ENCODE measurements at regions not wholly inside any gene's neighbourhood (a gene's known extent, or its start where the extent isn't known, plus 50 kb on each side); places are given as distances from the start of the nearest gene placed in this dataset.

DNA sequence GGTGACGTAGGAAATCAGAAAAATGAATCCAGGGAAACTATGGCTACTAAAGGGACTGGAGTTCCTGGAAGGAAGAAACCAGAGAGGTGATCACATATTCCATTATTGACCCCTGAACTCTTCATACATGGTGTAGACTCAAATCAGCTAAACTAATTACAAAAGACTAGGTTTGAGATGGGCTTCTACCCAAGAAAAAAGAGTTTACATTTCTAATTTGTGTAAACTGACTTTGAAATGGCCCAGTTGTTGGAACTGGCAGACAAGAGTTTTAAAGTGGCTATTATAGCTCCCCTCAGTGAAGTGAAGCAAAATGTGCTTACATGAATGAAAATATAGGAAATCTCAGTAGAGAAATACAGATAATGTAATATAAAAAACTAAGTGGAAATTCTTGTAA is 1619.4 kb upstream of the SEL1L start:
- in situ Hi-C loops (cut with MboI; ENCODE audit: low pct_unique_long_range_greater_than_20kb, low sequenced_read_pairs, unreplicated experiment): no loop called here
- TF ChIP-seq, protein P1, sequence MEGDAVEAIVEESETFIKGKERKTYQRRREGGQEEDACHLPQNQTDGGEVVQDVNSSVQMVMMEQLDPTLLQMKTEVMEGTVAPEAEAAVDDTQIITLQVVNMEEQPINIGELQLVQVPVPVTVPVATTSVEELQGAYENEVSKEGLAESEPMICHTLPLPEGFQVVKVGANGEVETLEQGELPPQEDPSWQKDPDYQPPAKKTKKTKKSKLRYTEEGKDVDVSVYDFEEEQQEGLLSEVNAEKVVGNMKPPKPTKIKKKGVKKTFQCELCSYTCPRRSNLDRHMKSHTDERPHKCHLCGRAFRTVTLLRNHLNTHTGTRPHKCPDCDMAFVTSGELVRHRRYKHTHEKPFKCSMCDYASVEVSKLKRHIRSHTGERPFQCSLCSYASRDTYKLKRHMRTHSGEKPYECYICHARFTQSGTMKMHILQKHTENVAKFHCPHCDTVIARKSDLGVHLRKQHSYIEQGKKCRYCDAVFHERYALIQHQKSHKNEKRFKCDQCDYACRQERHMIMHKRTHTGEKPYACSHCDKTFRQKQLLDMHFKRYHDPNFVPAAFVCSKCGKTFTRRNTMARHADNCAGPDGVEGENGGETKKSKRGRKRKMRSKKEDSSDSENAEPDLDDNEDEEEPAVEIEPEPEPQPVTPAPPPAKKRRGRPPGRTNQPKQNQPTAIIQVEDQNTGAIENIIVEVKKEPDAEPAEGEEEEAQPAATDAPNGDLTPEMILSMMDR (IDR thresholded peaks at IDR 0.05; ENCODE audit: extremely low read depth, insufficient read depth, missing control alignments): no peak
- DNase-seq (ENCODE audit: low spot score): no peak

DNA sequence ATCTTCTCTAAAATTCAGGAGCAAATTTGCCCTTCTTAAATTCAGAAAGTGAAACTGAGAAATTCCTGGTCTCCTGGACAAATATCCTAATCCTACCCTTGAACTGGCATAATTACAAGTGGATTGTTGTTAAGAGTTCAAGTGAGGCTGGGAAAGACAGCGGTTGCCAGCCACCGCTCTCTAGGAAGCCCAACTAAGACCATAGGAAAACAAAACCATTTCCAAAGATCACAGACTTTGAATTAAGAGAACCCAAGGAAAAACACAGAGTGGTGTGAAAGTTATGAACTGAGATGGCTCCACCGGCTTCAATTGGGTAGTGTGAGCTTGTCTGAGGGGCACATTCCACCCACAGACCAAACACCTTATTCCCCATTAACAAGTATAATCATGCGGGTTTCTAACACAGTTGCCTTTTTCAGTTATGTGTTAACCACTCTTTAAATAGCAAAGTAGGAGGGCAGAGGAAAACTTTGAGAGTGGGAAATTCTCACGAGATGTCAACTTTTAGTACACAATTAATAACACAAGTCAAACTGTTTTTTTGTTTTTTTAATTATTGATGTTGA is 1628.8 kb upstream of the SEL1L start:
- DNase-seq (ENCODE audit: low spot score): no peak
- in situ Hi-C loops (cut with MboI; ENCODE audit: low pct_unique_long_range_greater_than_20kb, low sequenced_read_pairs, unreplicated experiment): no loop called here
- TF ChIP-seq, protein P1 (IDR thresholded peaks at IDR 0.05; ENCODE audit: extremely low read depth, insufficient read depth, missing control alignments): no peak

DNA sequence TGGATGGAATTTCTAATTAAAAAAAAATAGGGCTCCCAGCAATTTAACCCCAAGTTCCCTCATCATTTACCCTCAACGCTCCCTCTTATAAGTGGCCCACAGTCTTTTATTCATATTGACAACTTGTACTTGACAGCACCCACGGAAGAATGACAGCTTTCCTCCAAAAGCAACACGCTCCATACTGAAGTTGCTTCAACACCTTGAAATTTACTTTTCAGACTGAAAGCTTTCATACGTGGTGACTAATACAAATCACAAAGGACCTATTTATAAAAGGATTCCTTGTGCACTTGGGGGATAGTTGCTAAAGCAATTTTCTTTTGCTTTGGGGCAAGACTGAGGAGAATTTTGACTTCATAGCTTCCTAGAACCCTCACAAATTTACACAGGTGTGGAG is 1629.4 kb upstream of the SEL1L start:
- DNase-seq (ENCODE audit: low spot score): no peak
- in situ Hi-C loops (cut with MboI; ENCODE audit: low pct_unique_long_range_greater_than_20kb, low sequenced_read_pairs, unreplicated experiment): no loop called here
- TF ChIP-seq, protein P1 (IDR thresholded peaks at IDR 0.05; ENCODE audit: extremely low read depth, insufficient read depth, missing control alignments): no peak

DNA sequence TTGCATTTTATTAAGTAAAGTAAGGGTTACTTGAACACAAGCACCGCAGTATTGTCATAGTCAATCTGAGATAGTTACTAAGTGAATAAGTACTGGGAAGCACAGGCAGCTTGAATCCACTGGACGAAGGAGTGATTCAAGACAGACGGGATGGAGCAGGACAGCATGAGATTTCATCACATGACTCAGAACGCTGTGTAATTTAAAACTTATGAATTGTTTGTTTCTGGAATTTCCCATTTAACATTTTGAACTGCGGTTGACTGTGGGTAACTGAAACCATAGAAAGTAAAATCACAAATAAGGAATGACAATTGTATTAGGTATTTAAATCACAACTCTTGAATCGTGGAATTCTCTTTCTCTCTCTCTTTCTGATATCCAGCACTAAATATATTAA is 1630.4 kb upstream of the SEL1L start:
- TF ChIP-seq, protein P1 (IDR thresholded peaks at IDR 0.05; ENCODE audit: extremely low read depth, insufficient read depth, missing control alignments): no peak
- DNase-seq (ENCODE audit: low spot score): no peak
- in situ Hi-C loops (cut with MboI; ENCODE audit: low pct_unique_long_range_greater_than_20kb, low sequenced_read_pairs, unreplicated experiment): no loop called here

DNA sequence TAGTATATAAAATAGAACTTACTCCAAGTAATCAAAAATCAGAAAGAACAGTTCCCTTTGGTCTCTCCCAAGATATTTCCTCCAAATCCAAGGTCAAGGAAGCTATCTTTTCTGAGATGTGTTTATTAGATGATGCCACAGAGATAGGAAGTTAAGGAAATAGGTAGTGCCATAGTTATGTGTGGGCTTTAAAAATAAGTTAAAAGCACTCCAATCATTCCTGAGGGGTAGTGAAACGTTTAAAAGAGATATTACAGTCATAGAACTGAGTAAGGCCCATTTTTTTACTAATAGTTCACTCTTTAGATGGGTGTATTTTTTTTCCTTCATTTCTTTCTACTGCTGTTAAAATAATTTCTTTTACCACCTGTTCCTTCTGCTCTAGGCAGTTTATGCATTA is 1630.9 kb upstream of the SEL1L start:
- in situ Hi-C loops (cut with MboI; ENCODE audit: low pct_unique_long_range_greater_than_20kb, low sequenced_read_pairs, unreplicated experiment): no loop called here
- TF ChIP-seq, protein P1 (IDR thresholded peaks at IDR 0.05; ENCODE audit: extremely low read depth, insufficient read depth, missing control alignments): no peak
- DNase-seq (ENCODE audit: low spot score): no peak

DNA sequence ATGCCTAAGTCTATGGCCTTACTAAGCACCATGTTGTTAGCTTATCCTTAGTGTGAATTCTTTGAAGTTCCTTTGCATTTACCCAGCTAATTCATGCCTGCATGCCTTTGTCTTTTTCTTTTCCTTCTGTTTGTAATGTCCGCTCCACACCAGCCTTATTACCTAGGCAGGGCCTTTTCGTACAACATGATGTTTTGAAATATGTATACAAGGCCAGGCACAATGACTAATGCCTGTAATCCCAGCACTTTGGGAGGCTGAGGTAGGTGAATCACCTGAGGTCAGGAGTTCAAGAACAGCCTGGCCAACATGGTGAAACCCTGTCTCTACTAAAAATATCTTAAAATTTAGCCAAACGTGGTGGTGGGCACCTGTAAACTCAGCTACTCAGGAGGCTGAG is 1636.5 kb upstream of the SEL1L start:
- DNase-seq (ENCODE audit: low spot score): no peak
- in situ Hi-C loops (cut with MboI; ENCODE audit: low pct_unique_long_range_greater_than_20kb, low sequenced_read_pairs, unreplicated experiment): no loop called here
- TF ChIP-seq, protein P1 (IDR thresholded peaks at IDR 0.05; ENCODE audit: extremely low read depth, insufficient read depth, missing control alignments): no peak

DNA sequence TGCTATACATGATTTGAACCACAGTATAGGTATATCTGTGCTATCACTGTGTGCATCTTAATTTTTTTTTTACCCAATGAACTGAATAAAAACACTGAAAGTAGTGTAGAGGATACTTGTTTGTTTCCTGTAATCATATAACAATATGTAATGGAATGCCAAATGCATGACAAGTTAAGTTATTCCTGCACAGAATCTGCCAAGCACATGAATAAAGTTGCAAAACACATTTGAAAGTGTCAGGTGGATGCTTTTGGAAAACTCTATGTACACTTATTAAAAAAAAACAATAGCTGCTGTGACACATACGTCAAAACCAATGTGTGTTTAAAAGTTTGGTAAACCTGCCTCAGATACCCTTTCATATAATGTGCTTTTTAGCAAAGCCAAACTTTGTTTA is 1638.1 kb upstream of the SEL1L start:
- in situ Hi-C loops (cut with MboI; ENCODE audit: low pct_unique_long_range_greater_than_20kb, low sequenced_read_pairs, unreplicated experiment): no loop called here
- TF ChIP-seq, protein P1 (IDR thresholded peaks at IDR 0.05; ENCODE audit: extremely low read depth, insufficient read depth, missing control alignments): no peak
- no peak for DNase-seq (ENCODE audit: low spot score)
